ENCODE measurements at regions not wholly inside any gene's neighbourhood (a gene's known extent, or its start where the extent isn't known, plus 50 kb on each side); places are given as distances from the start of the nearest gene placed in this dataset.
"Not testable (repeated sequence)": the region's sequence is repeated elsewhere in the genome, so short reads cannot be mapped to it uniquely, and the experiment has no call there.

DNA sequence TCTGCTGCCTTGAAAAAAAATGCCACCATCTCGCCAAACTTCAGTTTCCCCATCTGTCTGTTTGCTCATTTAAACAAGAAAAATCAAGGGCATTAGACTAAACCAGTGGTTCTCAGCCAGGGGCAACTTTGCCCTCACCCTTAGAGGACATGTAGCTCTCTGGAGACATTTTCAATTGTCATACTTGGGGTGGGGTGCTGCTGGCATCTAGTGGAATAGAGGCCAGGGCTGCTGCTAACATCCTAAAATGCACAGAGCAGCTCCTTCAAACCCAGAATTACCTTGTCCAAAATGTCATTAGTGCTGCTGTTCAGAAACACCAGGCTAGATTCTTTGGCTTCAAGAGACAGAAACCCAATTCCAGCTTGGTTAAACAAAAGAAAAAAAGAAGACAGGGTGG lies 71.1 kb upstream of the FOXE1 start:
- Histone ChIP-seq H3K4me1 (ENCODE audit: control insufficient read depth in 2 of 2, insufficient read depth in 2 of 2, low read length in 2 of 2) (no peaks in the 10 kb centered on the region), H3K4me3 (ENCODE audit: low read length in 2 of 2) (no peak overlapping the region), H3K9me3 (ENCODE audit: control insufficient read depth in 2 of 2, insufficient read depth in 1 of 2, low read length in 1 of 2) (peaks cover 0 to 4% of the 10 kb centered on the region in 2 donors), H3K36me3 (ENCODE audit: control insufficient read depth in 2 of 2, insufficient read depth in 2 of 2, low read length in 1 of 2) (no peaks in the 10 kb centered on the region), H3K27ac (ENCODE audit: low read depth in 1 of 2, low read length in 1 of 2) (no peak overlapping the region), H3K27me3 (ENCODE audit: control insufficient read depth in 2 of 2, insufficient read depth in 1 of 2, low read length in 1 of 2) (no peaks in the 10 kb centered on the region)
- DNase-seq (ENCODE audit: low read depth in 6 of 9, low spot score in 9 of 9) = no peak
- WGBS = 85% methylated on average over 1 of the region's 1 CpG

DNA sequence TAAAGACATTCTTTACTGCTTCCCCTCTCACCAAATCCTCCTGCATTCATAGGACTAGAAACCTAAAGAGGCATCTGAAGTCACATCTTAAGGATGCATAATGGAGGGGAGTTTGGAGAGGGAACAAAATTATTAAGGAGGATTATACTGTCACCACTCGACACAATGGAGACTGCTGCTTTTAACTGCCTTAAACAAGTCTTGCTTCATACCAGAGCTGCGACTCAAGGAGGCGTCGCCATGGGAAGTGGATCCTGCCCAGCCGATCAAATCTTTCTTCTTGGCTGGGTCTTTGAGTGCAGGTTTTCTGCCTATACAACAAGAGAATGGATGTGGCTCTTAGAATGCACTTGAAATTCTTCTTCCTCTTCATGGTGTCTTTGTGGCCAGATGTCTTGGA lies 66.7 kb upstream of the FOXE1 start:
- no peaks in the 10 kb centered on the region for H3K9me3 ChIP-seq (ENCODE audit: control insufficient read depth in 2 of 2, insufficient read depth in 1 of 2, low read length in 1 of 2)
- no peaks in the 10 kb centered on the region for H3K4me1 ChIP-seq (ENCODE audit: control insufficient read depth in 2 of 2, insufficient read depth in 2 of 2, low read length in 2 of 2)
- DNase-seq (ENCODE audit: low read depth in 6 of 9, low spot score in 9 of 9) = no peak
- 81% methylated on average over 5 of the region's 5 CpGs for WGBS
- no peaks in the 10 kb centered on the region for H3K36me3 ChIP-seq (ENCODE audit: control insufficient read depth in 2 of 2, insufficient read depth in 2 of 2, low read length in 1 of 2)
- H3K4me3 ChIP-seq (ENCODE audit: low read length in 2 of 2) = no peak overlapping the region
- no peaks in the 10 kb centered on the region for H3K27me3 ChIP-seq (ENCODE audit: control insufficient read depth in 2 of 2, insufficient read depth in 1 of 2, low read length in 1 of 2)
- no peak overlapping the region for H3K27ac ChIP-seq (ENCODE audit: low read depth in 1 of 2, low read length in 1 of 2)

DNA sequence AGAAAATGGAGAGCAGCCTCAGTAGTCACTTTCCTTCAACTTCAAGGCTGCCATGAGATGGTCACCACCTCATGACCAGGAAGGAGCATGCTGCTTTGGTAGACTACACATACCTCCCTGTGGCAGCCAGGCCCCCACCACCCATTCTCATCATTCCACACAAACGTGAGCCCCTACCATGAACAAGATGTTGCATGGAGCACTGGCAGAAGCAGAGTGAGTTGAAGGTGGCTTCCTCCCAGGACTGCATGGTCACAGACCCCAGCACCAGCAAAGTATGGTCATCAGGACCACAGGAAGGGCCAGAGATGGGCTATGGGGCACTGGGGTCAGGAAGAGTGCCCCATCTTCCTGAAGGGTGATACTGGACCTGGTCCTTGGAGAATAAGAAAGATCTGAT lies 65.5 kb upstream of the FOXE1 start:
- no peaks in the 10 kb centered on the region for H3K4me1 ChIP-seq (ENCODE audit: control insufficient read depth in 2 of 2, insufficient read depth in 2 of 2, low read length in 2 of 2)

DNA sequence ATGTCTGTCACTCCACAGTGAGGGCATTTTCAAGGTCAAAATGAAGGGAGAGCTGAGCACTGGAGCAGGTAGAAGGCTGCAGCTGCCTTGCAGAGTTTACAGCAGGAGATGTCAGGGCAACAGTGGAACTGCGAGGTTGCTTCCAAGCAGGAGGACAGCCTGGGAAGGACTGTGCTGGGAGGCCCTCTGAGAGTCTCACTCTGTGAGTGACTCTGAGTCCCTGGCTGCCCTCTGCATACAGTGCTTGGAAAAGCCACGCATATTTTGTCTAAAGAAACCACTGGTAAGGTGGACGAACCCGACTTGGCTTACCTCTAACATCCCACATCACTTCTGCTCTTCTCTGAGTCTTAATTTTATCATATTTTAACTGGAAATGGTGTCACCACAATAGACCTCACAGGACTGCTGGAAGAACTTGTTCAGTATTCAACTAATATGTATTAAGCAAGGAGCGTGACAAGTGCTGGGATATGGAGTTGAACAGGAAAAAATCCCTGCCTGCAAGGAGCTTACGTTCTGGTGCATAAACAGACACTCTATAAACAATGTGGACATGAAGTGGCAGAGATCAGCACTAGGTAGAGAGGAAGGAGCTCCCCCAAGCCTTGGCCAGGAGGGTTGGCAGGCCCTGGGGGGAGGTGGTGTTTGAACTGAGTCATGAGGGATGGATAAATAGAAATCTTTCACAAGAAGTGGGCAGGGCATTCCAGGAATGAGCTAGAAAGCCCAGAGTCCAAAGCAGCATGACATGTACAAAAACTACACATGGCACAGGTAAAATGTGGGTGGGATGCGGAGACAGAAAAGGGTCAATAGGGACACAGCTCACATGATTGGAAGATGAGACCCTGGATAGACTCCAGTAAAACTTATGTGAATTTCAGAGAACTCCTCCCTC lies 64.0 kb upstream of the FOXE1 start:
- no peaks in the 10 kb centered on the region for H3K4me1 ChIP-seq (ENCODE audit: control insufficient read depth in 2 of 2, insufficient read depth in 2 of 2, low read length in 2 of 2)
- no peak overlapping the region for H3K4me3 ChIP-seq (ENCODE audit: low read length in 2 of 2)
- H3K9me3 ChIP-seq (ENCODE audit: control insufficient read depth in 2 of 2, insufficient read depth in 1 of 2, low read length in 1 of 2) = no peaks in the 10 kb centered on the region
- DNase-seq (ENCODE audit: low read depth in 6 of 9, low spot score in 9 of 9) = no peak
- no peaks in the 10 kb centered on the region for H3K36me3 ChIP-seq (ENCODE audit: control insufficient read depth in 2 of 2, insufficient read depth in 2 of 2, low read length in 1 of 2)
- 90% methylated on average over 7 of the region's 7 CpGs for WGBS
- H3K27me3 ChIP-seq (ENCODE audit: control insufficient read depth in 2 of 2, insufficient read depth in 1 of 2, low read length in 1 of 2) = no peaks in the 10 kb centered on the region
- H3K27ac ChIP-seq (ENCODE audit: low read depth in 1 of 2, low read length in 1 of 2) = no peak overlapping the region

More for the DNA sequence above, 65.5 kb upstream of the FOXE1 start:
- Histone ChIP-seq H3K36me3 (ENCODE audit: control insufficient read depth in 2 of 2, insufficient read depth in 2 of 2, low read length in 1 of 2) (no peaks in the 10 kb centered on the region), H3K27me3 (ENCODE audit: control insufficient read depth in 2 of 2, insufficient read depth in 1 of 2, low read length in 1 of 2) (no peaks in the 10 kb centered on the region), H3K9me3 (ENCODE audit: control insufficient read depth in 2 of 2, insufficient read depth in 1 of 2, low read length in 1 of 2) (no peaks in the 10 kb centered on the region), H3K27ac (ENCODE audit: low read depth in 1 of 2, low read length in 1 of 2) (no peak overlapping the region), H3K4me3 (ENCODE audit: low read length in 2 of 2) (no peak overlapping the region)
- WGBS = 98% methylated on average over 1 of the region's 1 CpG
- DNase-seq (ENCODE audit: low read depth in 6 of 9, low spot score in 9 of 9) = no peak

DNA sequence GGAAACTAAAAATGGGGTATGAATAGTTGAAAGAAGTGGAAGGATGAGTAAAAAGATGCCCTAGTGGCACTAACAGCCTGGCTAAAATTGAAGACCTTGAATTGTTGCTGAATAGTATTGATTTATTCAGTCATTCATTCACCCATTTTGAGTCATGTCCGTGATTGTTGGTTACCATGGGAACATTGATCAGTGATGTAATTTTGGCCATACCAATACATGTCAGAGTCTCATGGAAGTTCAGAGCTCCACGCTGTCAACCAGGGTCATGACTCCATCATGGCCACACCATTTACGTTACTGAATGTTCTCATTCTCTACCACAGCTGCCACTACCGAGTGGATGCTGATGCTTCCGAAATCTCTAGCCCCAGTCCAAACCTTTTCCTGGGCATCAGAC lies 62.5 kb upstream of the FOXE1 start:
- H3K27me3 ChIP-seq (ENCODE audit: control insufficient read depth in 2 of 2, insufficient read depth in 1 of 2, low read length in 1 of 2) = no peaks in the 10 kb centered on the region
- WGBS = 93% methylated on average over 5 of the region's 5 CpGs
- H3K36me3 ChIP-seq (ENCODE audit: control insufficient read depth in 2 of 2, insufficient read depth in 2 of 2, low read length in 1 of 2) = no peaks in the 10 kb centered on the region
- DNase-seq (ENCODE audit: low read depth in 6 of 9, low spot score in 9 of 9) = no peak
- H3K4me1 ChIP-seq (ENCODE audit: control insufficient read depth in 2 of 2, insufficient read depth in 2 of 2, low read length in 2 of 2) = no peaks in the 10 kb centered on the region
- H3K27ac ChIP-seq (ENCODE audit: low read depth in 1 of 2, low read length in 1 of 2) = no peak overlapping the region
- H3K9me3 ChIP-seq (ENCODE audit: control insufficient read depth in 2 of 2, insufficient read depth in 1 of 2, low read length in 1 of 2) = no peaks in the 10 kb centered on the region
- H3K4me3 ChIP-seq (ENCODE audit: low read length in 2 of 2) = no peak overlapping the region

DNA sequence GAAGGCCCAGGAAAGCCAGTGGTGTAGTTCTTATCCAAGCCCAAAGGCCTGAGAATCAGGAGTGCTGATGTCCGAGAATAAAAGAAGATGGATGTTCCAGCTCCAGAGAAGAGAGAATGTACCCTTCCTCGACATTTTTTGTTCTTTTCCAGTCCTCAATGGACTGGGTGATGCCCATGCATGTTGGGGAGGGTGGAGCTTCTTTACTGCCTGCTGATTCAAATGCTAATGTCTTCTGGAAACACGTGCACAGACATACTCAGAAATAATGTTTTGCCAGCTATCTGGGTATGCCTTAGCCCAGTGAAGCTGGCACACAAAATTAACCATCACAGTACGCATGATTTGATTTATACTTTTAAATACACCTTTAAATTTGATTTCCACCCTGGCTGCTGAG lies 61.5 kb upstream of the FOXE1 start:
- WGBS = 70% methylated on average over 4 of the region's 4 CpGs
- Histone ChIP-seq H3K36me3 (ENCODE audit: control insufficient read depth in 2 of 2, insufficient read depth in 2 of 2, low read length in 1 of 2) (no peaks in the 10 kb centered on the region), H3K27me3 (ENCODE audit: control insufficient read depth in 2 of 2, insufficient read depth in 1 of 2, low read length in 1 of 2) (no peaks in the 10 kb centered on the region), H3K4me3 (ENCODE audit: low read length in 2 of 2) (no peak overlapping the region), H3K4me1 (ENCODE audit: control insufficient read depth in 2 of 2, insufficient read depth in 2 of 2, low read length in 2 of 2) (no peaks in the 10 kb centered on the region), H3K27ac (ENCODE audit: low read depth in 1 of 2, low read length in 1 of 2) (no peak overlapping the region), H3K9me3 (ENCODE audit: control insufficient read depth in 2 of 2, insufficient read depth in 1 of 2, low read length in 1 of 2) (no peaks in the 10 kb centered on the region)
- DNase-seq (ENCODE audit: low read depth in 6 of 9, low spot score in 9 of 9) = no peak

DNA sequence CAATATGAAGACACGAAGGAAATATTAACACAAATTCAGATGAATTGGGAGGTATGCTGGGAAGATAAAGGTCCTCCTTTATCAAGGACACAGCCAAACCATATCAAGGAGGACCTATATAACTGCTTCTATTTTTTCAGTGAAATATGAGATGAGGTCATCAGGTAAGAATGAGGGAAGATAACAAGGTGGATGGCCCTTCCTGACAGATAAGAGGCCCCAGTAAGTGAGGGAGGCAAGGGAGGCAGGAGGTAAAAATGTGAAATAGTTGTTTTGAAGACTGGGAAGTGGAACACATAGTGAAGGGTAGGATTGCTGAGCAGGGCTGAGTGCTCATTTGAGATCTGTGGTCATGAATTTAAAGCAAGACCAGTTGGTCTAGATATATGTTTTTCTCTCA lies 60.0 kb upstream of the FOXE1 start:
- DNase-seq (ENCODE audit: low read depth in 6 of 9, low spot score in 9 of 9) = no peak
- Histone ChIP-seq H3K36me3 (ENCODE audit: control insufficient read depth in 2 of 2, insufficient read depth in 2 of 2, low read length in 1 of 2) (no peaks in the 10 kb centered on the region), H3K27me3 (ENCODE audit: control insufficient read depth in 2 of 2, insufficient read depth in 1 of 2, low read length in 1 of 2) (no peaks in the 10 kb centered on the region), H3K27ac (ENCODE audit: low read depth in 1 of 2, low read length in 1 of 2) (no peak overlapping the region), H3K9me3 (ENCODE audit: control insufficient read depth in 2 of 2, insufficient read depth in 1 of 2, low read length in 1 of 2) (no peaks in the 10 kb centered on the region), H3K4me3 (ENCODE audit: low read length in 2 of 2) (no peak overlapping the region), H3K4me1 (ENCODE audit: control insufficient read depth in 2 of 2, insufficient read depth in 2 of 2, low read length in 2 of 2) (no peaks in the 10 kb centered on the region)
- 86% methylated on average over 1 of the region's 1 CpG for WGBS

DNA sequence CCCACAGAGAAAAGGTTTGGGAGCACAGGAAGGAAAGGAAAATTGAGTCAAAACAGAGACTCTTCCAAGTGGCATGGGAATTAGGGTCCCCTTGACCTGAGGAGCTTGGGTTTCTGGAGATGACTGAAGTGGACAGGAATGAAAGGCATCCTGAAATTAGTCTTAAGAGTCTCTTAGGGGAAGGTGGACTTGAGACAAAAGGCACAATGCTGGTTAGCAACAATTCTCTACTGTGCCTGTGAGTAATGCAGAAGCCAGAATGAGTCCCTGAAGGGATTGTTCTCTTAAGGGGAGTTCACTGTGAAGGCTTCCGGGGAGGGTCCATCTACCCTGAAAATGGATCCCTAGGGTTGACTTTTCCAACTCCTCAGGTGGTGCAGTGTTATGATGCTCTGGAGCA lies 58.4 kb upstream of the FOXE1 start:
- 94% methylated on average over 1 of the region's 1 CpG for WGBS
- Histone ChIP-seq H3K27me3 (ENCODE audit: control insufficient read depth in 2 of 2, insufficient read depth in 1 of 2, low read length in 1 of 2) (peaks cover 0 to under 1% of the 10 kb centered on the region in 2 donors), H3K36me3 (ENCODE audit: control insufficient read depth in 2 of 2, insufficient read depth in 2 of 2, low read length in 1 of 2) (no peaks in the 10 kb centered on the region), H3K27ac (ENCODE audit: low read depth in 1 of 2, low read length in 1 of 2) (no peak overlapping the region), H3K4me1 (ENCODE audit: control insufficient read depth in 2 of 2, insufficient read depth in 2 of 2, low read length in 2 of 2) (no peaks in the 10 kb centered on the region), H3K9me3 (ENCODE audit: control insufficient read depth in 2 of 2, insufficient read depth in 1 of 2, low read length in 1 of 2) (no peaks in the 10 kb centered on the region), H3K4me3 (ENCODE audit: low read length in 2 of 2) (no peak overlapping the region)
- DNase-seq (ENCODE audit: low read depth in 6 of 9, low spot score in 9 of 9) = no peak

DNA sequence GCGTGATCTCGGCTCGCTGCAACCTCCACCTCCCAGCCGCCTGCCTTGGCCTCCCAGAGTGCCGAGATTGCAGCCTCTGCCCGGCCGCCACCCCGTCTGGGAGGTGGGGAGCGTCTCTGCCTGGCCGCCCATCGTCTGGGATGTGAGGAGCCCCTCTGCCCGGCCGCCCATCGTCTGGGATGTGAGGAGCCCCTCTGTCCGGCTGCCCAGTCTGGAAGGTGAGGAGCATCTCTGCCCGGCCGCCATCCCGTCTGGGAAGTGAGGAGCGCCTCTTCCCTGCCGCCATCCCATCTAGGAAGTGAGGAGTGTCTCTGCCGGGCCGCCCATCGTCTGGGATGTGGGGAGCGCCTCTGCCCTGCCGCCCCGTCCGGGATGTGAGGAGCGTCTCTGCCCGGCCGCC lies 56.9 kb upstream of the FOXE1 start:
- H3K4me3 ChIP-seq (ENCODE audit: low read length in 2 of 2); H3K27me3 ChIP-seq (ENCODE audit: control insufficient read depth in 2 of 2, insufficient read depth in 1 of 2, low read length in 1 of 2); H3K9me3 ChIP-seq (ENCODE audit: control insufficient read depth in 2 of 2, insufficient read depth in 1 of 2, low read length in 1 of 2); H3K4me1 ChIP-seq (ENCODE audit: control insufficient read depth in 2 of 2, insufficient read depth in 2 of 2, low read length in 2 of 2); DNase-seq (ENCODE audit: low read depth in 6 of 9, low spot score in 9 of 9); H3K36me3 ChIP-seq (ENCODE audit: control insufficient read depth in 2 of 2, insufficient read depth in 2 of 2, low read length in 1 of 2); H3K27ac ChIP-seq (ENCODE audit: low read depth in 1 of 2, low read length in 1 of 2): not testable (repeated sequence)
- 98% methylated on average over 29 of the region's 30 CpGs for WGBS

Measured in thymus (tissue), 11 donors.